ENCODE measurements at regions not wholly inside any gene's neighbourhood (a gene's known extent, or its start where the extent isn't known, plus 50 kb on each side); places are given as distances from the start of the nearest gene placed in this dataset.
A peak's percentile ranks its signal among the peaks of the same experiment; 100 is the strongest.

DNA sequence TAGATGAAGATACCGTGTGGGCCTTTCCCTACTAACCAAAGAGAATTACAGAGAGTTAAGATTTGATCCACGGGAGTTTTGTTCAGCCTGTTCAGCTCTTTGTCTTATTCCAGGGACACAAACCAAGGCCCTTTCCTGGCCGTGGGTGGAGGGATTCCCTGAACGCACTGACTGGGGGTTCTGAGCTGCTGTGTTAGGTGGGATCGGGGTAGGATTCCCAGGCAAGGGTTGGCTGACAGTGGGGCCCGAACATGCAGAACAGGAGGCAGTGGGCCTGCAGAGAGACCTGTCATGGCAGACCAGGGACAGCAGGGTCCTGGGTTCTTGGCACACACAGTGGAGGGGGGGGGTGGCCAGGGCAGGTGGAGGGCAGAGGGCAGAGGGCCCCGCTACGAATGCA is 89.5 kb upstream of the MKI67 start:
- Mint-ChIP-seq H3K27ac (no peak overlapping the region), H3K9me3 (no peaks in the 10 kb centered on the region), H3K36me3 (no peaks in the 10 kb centered on the region)
- DNase-seq (ENCODE audit: low spot score in 2 of 2) (no peak), ATAC-seq (no peak)

GRCh38 chr10:128217136-128217535 is 90.9 kb upstream of the MKI67 start:
- no peak for ATAC-seq
- no peak overlapping the region for H3K27ac Mint-ChIP-seq
- H3K36me3 Mint-ChIP-seq, result no peaks in the 10 kb centered on the region
- no peak for DNase-seq (ENCODE audit: low spot score in 2 of 2)
- no peaks in the 10 kb centered on the region for H3K9me3 Mint-ChIP-seq

GRCh38 chr10:128218161-128218560 is 91.9 kb upstream of the MKI67 start:
- H3K27ac Mint-ChIP-seq, result no peak overlapping the region
- no peaks in the 10 kb centered on the region for H3K9me3 Mint-ChIP-seq
- H3K36me3 Mint-ChIP-seq, result no peaks in the 10 kb centered on the region
- DNase-seq (ENCODE audit: low spot score in 2 of 2) (no peak), ATAC-seq (no peak)

- no peaks in the 10 kb centered on the region for H3K9me3 Mint-ChIP-seq
- peak overlapping the region in 1 of 2 donors; percentile 95 for H3K27ac Mint-ChIP-seq
- H3K36me3 Mint-ChIP-seq, result no peaks in the 10 kb centered on the region
- DNase-seq (ENCODE audit: low spot score in 2 of 2) (no peak), ATAC-seq (no peak)
Observed at GRCh38 chr10:128219295-128219694, 93.1 kb upstream of the MKI67 start.

- ATAC-seq (no peak), DNase-seq (ENCODE audit: low spot score in 2 of 2) (no peak)
- Mint-ChIP-seq H3K9me3 (no peaks in the 10 kb centered on the region), H3K27ac (no peak overlapping the region), H3K36me3 (no peaks in the 10 kb centered on the region)
Observed at GRCh38 chr10:128220021-128220420, 93.8 kb upstream of the MKI67 start.

DNA sequence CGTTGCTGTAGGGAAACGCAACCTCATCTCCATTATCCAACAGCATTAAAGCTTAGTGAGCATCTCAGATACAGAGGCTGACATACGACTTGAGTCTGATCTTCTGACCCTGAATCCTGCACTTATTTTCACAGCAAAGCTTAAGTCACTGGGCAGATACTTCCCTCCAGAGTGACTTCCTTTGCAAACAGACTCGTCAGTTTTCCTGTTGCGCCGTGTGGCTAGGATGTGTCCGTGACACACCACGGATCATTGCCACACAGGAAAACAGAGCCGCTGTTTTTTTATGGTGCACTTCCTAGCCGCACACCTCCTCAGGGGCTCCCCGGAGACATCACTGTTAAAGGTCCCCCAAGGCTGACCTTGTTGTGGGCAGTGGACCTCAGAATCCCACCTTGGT is 94.9 kb upstream of the MKI67 start:
- peak in 1 of 2 donors; percentile 33 for ATAC-seq
- Mint-ChIP-seq H3K27ac (no peak overlapping the region), H3K36me3 (no peaks in the 10 kb centered on the region), H3K9me3 (no peaks in the 10 kb centered on the region)
- no peak for DNase-seq (ENCODE audit: low spot score in 2 of 2)

GRCh38 chr10:128221807-128222206 is 95.6 kb upstream of the MKI67 start:
- H3K27ac Mint-ChIP-seq, result no peak overlapping the region
- no peaks in the 10 kb centered on the region for H3K36me3 Mint-ChIP-seq
- H3K9me3 Mint-ChIP-seq, result peaks cover 0 to 4% of the 10 kb centered on the region in 2 donors
- DNase-seq (ENCODE audit: low spot score in 2 of 2), result no peak
- no peak for ATAC-seq

DNA sequence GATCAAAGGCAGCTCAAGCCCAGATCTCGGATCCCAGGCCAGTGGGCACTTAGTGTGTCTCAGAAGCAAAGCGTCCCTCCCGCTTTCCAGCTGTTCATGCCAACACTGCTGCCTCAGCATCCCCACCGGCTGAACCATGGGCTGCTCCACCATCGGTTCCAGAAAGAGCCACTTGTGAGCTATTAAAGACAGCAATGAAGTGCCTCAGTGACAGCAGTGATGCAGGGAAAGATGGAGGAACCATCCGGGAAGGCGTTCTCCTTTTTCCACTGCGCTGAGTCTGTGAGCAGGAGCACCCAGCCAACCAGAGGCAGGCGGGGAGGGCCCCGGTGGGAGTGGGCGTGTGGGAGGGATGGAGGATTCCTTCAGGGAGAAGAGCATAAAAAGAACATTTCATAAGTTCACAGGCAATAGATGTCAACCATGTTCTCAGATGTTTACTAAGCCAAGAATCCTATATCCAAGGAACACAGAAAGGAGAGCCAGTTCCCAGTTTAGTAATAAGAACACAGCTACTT is 96.2 kb upstream of the MKI67 start:
- Mint-ChIP-seq H3K27ac (no peak overlapping the region), H3K36me3 (no peaks in the 10 kb centered on the region), H3K9me3 (peaks cover 0 to 4% of the 10 kb centered on the region in 2 donors)
- ATAC-seq (no peak), DNase-seq (ENCODE audit: low spot score in 2 of 2) (no peak)

- H3K36me3 Mint-ChIP-seq, result peaks cover 14% of the 10 kb centered on the region in 2 donors
- ATAC-seq (no peak), DNase-seq (ENCODE audit: low spot score in 2 of 2) (no peak)
- H3K27ac Mint-ChIP-seq, result no peak overlapping the region
- H3K9me3 Mint-ChIP-seq, result peaks cover 8 to 10% of the 10 kb centered on the region in 2 donors
Observed at GRCh38 chr10:128230401-128230800, 104.2 kb upstream of the MKI67 start.

DNA sequence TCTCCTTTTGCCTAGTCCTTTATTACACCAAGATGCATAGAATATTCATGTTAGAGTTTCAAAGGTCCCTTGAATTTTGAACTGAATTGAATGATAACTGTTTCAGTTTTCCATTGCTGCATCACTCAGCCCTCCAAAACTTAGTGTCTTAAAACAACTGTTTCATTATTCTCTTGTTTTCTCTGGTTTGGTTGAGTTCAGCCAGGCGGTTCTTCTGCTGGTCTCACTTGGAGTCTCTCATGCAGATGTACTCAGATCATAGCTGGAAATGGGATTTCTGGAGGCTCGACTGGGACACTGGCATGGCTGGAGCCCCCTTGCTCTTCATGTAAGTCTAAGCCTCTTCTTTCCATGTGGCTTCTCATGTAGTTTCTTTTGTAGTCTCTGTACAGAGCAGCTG is 107.2 kb upstream of the MKI67 start:
- H3K36me3 Mint-ChIP-seq, result peaks cover 14% of the 10 kb centered on the region in 2 donors
- no peak overlapping the region for H3K27ac Mint-ChIP-seq

DNA sequence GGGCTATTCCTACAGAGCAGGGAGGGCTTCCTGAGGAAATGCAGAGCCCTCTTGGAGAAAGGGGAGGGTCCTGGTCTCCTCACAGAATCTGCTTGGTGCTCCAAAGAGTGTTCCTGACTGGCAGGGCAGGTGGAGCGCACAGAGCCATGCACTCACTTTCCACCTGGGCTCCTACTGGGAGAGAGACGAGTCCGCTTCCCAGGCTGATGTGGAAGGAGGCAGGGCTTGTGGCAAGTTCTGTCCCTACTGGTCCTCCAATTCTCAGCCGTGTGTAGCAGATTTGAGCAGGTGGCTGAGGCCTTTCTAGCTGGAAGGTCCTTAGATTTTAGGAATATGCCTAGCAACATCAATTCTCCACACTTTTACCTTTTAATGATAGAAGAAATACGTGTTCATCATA is 111.5 kb upstream of the MKI67 start:
- Mint-ChIP-seq H3K27ac (no peak overlapping the region), H3K36me3 (peaks cover 14% of the 10 kb centered on the region in 2 donors), H3K9me3 (peaks cover 4 to 10% of the 10 kb centered on the region in 2 donors)
- DNase-seq (ENCODE audit: low spot score in 2 of 2) (no peak), ATAC-seq (no peak)

More for the DNA sequence above, 107.2 kb upstream of the MKI67 start:
- ATAC-seq (no peak), DNase-seq (ENCODE audit: low spot score in 2 of 2) (no peak)
- H3K9me3 Mint-ChIP-seq, result peaks cover 4 to 10% of the 10 kb centered on the region in 2 donors

DNA sequence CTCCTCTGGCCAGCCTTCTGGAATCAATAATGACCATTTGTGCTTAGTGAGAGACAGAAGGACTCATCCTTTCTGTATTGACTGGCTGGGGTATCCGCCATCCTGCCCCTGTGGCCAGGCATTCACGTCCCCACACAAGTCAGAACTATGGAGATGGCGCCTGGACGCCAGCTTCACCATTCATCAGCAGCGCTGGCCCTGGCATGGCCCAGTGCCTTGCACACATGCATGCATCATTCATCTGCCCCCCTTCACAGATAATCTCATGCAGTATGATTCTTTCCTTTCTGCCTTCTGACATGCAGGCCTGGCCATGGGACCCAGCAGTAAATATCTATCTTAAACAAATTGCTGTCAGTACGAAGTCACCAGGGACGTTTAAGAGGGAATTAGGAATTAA is 114.8 kb upstream of the MKI67 start:
- no peaks in the 10 kb centered on the region for H3K36me3 Mint-ChIP-seq
- ATAC-seq (no peak), DNase-seq (ENCODE audit: low spot score in 2 of 2) (no peak)
- H3K27ac Mint-ChIP-seq, result no peak overlapping the region
- H3K9me3 Mint-ChIP-seq, result no peaks in the 10 kb centered on the region

GRCh38 chr10:128242641-128243040 is 116.4 kb upstream of the MKI67 start:
- ATAC-seq (no peak), DNase-seq (ENCODE audit: low spot score in 2 of 2) (no peak)
- no peaks in the 10 kb centered on the region for H3K36me3 Mint-ChIP-seq
- no peak overlapping the region for H3K27ac Mint-ChIP-seq
- H3K9me3 Mint-ChIP-seq, result no peaks in the 10 kb centered on the region

DNA sequence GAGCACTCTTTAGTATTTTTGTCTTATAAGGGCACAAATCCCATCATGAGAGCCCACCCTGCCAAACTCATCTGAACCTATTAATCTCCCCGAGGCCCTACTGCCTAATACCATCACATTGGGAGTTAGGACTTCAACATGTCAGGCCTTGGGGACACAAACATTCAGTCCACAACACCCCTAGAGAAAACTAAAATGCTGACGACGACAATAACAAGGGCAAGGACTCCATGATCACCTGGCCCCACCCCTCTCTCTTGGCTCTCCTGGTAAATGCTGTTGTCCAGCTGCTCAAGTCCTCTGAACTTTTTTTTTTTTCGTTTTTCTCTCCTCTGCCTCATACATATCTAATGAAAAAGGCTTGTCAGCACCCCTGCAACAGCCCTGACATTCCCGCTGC is 118.8 kb upstream of the MKI67 start:
- DNase-seq (ENCODE audit: low spot score in 2 of 2) (no peak), ATAC-seq (no peak)
- no peaks in the 10 kb centered on the region for H3K9me3 Mint-ChIP-seq
- no peak overlapping the region for H3K27ac Mint-ChIP-seq
- no peaks in the 10 kb centered on the region for H3K36me3 Mint-ChIP-seq

DNA sequence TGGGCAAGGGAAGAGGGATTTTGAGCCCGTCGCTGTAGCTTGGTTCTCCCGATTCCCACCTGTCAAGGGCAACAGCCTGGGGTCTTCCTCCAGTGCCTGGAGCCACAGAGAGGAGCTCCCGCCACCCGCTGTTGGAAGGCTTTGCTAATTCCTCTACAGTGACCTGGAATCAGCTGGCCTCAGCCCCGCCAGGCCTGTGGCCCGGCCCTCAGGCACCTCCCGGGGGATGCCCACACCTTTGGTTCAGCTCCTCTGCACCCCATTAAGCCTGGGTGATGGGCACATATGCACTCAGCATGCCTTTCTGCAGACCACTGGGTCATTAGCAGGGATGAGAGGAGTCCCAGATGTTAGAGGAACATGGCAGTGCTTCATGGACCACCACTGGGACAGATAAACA is 121.4 kb upstream of the MKI67 start:
- no peak for DNase-seq (ENCODE audit: low spot score in 2 of 2)
- ATAC-seq, result no peak
- no peak overlapping the region for H3K27ac Mint-ChIP-seq
- no peaks in the 10 kb centered on the region for H3K9me3 Mint-ChIP-seq
- H3K36me3 Mint-ChIP-seq, result no peaks in the 10 kb centered on the region

DNA sequence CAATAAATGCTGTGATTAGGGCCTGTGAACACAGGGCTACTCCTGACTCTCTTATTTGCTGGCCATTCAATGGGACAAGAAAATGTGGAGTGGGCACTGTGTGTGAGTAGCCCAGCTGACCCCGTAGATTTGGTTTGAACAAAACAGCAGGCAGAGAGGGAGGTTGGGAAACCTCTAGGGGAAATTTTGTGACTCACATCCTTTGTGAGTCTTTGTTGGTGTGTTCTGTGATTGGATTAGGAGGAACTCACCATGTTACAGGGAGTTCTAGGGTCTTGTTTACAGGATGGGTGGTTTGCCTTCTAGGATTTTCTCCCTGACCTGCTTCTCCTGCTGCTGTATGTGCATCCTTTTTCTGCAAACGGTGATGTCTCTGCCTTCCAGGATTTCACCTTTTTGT is 128.3 kb upstream of the MKI67 start:
- no peaks in the 10 kb centered on the region for H3K9me3 Mint-ChIP-seq
- no peak for ATAC-seq
- no peaks in the 10 kb centered on the region for H3K36me3 Mint-ChIP-seq
- peak overlapping the region in 1 of 2 donors; percentile 33 for H3K27ac Mint-ChIP-seq
- no peak for DNase-seq (ENCODE audit: low spot score in 2 of 2)

GRCh38 chr10:128257428-128257827 is 131.2 kb upstream of the MKI67 start:
- no peaks in the 10 kb centered on the region for H3K36me3 Mint-ChIP-seq
- H3K27ac Mint-ChIP-seq, result no peak overlapping the region
- DNase-seq (ENCODE audit: low spot score in 2 of 2) (no peak), ATAC-seq (no peak)
- H3K9me3 Mint-ChIP-seq, result no peaks in the 10 kb centered on the region

DNA sequence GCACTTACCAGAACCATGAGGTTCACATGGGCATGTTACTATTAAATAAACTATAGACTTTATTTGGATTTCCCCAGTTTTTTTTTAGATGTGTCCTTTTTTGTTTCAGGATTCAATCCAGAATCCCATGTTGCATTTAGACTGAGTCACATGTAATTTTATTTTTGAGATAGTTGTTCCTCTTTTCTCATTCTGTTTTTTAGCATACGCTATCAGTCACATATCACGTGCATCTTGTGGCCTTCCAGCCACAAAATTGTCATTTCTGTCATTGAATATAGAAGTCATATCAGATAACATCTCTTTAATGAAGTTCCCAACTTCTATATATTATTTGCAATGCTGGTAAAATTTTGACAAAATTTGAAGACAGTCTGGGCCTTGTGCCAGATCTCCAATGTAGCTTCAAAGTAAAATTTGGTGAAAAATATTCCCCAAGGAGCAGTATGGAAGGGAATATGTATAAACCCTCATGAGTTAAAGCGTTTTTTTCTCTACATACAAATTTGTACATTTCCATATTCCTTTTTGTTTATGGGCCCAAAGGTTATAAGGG is 132.3 kb upstream of the MKI67 start:
- Mint-ChIP-seq H3K36me3 (no peaks in the 10 kb centered on the region), H3K9me3 (no peaks in the 10 kb centered on the region), H3K27ac (no peak overlapping the region)
- ATAC-seq (no peak), DNase-seq (ENCODE audit: low spot score in 2 of 2) (no peak)

All from activated naive CD4-positive, alpha-beta T cell treated with anti-CD3 and anti-CD28 coated beads, Interleukin-2, amount 50 U/mL, for 72 hours (primary cell).